Stimulated activated naive CD8-positive, alpha-beta T cell treated with anti-CD3 and anti-CD28 coated beads, Interleukin-15, amount 100 ng/mL, for 72 hours (primary cell): ENCODE measurements at regions not wholly inside any gene's neighbourhood (a gene's known extent, or its start where the extent isn't known, plus 50 kb on each side); places are given as distances from the start of the nearest gene placed in this dataset.

Source experiments
- ATAC-seq: fragments of 150-1000 bp; cut with Tn5 transposase; 2 replicates; pipeline ENCODE4 v1.10.0; 2021; ENCODE audit warnings: mild to moderate bottlenecking, moderate library complexity
- DNase-seq, 2 donors: peaks; one replicate each; pipeline ENCODE4 v3.0.0; 2021 to 2022
- H3K27ac Mint-ChIP-seq, 2 donors: one replicate each; pipeline ENCODE4 v1.8.0; 2022; ENCODE audit warnings: mild to moderate bottlenecking in 2 of 2, mixed read lengths in 2 of 2, moderate library complexity in 2 of 2
- H3K27me3 Mint-ChIP-seq: one replicate; pipeline ENCODE4 v1.8.0; 2022; ENCODE audit warnings: mixed read lengths
- H3K4me1 Mint-ChIP-seq: one replicate; pipeline ENCODE4 v1.8.0; 2022; ENCODE audit warnings: mild to moderate bottlenecking, mixed read lengths
- H3K4me3 Mint-ChIP-seq, 2 donors: one replicate each; pipeline ENCODE4 v1.8.0; 2022; ENCODE audit warnings: mild to moderate bottlenecking in 2 of 2, mixed read lengths in 2 of 2, moderate library complexity in 1 of 2
- H3K9me3 Mint-ChIP-seq, 2 donors: one replicate each; pipeline ENCODE4 v1.8.0; 2022; ENCODE audit warnings: mixed read lengths in 2 of 2

DNA sequence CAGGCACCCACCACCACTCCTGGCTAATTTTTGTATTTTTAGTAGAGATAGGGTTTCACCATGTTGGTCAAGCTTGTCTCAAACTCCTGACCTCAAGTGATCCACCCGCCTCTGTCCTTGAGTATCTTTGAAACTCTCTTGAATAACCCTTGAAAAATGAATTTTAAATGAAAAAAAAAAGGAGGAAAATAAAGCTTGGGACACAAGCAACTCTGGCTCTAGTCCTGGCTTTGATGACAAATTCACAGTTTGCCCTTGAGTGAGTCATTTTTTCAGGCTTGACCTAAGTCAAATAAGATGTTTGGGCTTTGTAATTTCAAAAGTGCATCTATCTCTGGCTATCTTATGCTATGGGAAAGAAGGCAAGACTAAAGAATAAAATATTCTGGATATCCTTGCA lies 79.0 kb upstream of the TRIB2 start:
- peaks cover 0 to 5% of the 10 kb centered on the region in 2 donors for H3K9me3 Mint-ChIP-seq
- no peak for ATAC-seq
- peaks cover 23% of the 10 kb centered on the region for H3K4me1 Mint-ChIP-seq
- no peak for DNase-seq
- no peaks in the 10 kb centered on the region for H3K27me3 Mint-ChIP-seq
- H3K4me3 Mint-ChIP-seq = no peak overlapping the region
- H3K27ac Mint-ChIP-seq = no peak overlapping the region

DNA sequence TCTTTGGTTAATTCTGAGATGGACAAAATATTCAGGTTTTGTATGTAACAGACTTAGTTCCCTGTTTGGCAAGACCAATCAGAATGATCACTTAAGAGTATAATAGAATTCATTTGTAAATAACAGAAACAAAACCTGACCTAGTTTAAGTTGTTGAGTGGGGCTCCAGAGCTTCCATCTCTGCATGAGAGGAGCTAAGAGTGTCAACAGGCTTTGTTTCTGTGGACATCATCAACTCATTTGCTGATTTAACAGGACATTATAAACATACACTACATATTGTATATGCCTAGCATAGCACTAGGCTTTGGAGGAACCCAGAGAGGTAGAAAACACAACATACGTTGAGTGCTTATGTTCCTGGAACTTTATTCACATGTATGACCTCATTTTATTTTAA lies 75.3 kb upstream of the TRIB2 start:
- ATAC-seq = no peak

DNA sequence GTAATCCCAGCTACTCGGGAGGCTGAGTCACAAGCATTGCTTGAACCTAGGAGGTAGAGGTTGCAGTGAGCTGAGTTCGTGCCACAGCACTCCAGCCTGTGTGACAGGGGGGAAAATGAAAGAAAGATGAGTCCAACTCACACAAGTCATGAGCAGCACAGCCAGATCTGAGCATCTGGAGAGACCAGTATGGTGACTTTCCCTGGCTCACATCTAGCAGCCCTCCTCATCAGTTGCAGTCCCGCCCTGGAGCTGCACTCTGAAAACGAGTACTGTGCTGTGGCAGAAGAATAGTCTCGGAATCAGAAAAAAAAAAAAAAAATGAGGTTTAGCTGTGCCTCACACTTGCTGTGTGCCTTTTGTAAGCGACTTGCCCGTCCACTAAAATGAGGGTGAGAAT lies 74.4 kb upstream of the TRIB2 start:
- DNase-seq = no peak
- peak overlapping the region in 1 of 2 donors; percentile 19 for H3K27ac Mint-ChIP-seq
- H3K27me3 Mint-ChIP-seq = no peaks in the 10 kb centered on the region
- peaks cover 9 to 25% of the 10 kb centered on the region in 2 donors for H3K9me3 Mint-ChIP-seq
- no peak overlapping the region for H3K4me3 Mint-ChIP-seq
- no peak for ATAC-seq
- H3K4me1 Mint-ChIP-seq = peaks cover 9% of the 10 kb centered on the region

More for the DNA sequence above, 75.3 kb upstream of the TRIB2 start:
- no peak for DNase-seq
- Mint-ChIP-seq H3K4me1 (peaks cover 18% of the 10 kb centered on the region), H3K27me3 (no peaks in the 10 kb centered on the region), H3K27ac (no peak overlapping the region), H3K4me3 (no peak overlapping the region), H3K9me3 (peaks cover 5 to 18% of the 10 kb centered on the region in 2 donors)

DNA sequence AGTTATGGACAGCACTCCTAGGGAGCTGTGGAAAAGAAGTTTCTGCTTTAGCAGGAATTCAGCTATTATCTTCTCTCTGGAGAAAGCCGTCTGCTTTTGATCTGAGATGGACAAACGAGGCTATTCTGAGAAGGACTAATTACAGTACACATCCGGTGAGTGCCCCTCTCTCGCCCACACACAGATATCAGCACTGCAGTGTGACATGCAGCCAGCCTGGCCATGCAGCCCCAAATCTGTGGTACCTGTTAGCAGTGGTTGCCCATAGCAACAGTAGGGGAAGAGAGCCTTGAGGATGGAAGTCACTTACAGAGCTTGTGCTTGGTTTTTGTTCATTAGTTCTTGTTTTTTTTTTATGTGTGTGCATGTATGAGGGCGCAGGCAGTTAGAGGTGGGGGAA lies 73.9 kb upstream of the TRIB2 start:
- no peak for DNase-seq

DNA sequence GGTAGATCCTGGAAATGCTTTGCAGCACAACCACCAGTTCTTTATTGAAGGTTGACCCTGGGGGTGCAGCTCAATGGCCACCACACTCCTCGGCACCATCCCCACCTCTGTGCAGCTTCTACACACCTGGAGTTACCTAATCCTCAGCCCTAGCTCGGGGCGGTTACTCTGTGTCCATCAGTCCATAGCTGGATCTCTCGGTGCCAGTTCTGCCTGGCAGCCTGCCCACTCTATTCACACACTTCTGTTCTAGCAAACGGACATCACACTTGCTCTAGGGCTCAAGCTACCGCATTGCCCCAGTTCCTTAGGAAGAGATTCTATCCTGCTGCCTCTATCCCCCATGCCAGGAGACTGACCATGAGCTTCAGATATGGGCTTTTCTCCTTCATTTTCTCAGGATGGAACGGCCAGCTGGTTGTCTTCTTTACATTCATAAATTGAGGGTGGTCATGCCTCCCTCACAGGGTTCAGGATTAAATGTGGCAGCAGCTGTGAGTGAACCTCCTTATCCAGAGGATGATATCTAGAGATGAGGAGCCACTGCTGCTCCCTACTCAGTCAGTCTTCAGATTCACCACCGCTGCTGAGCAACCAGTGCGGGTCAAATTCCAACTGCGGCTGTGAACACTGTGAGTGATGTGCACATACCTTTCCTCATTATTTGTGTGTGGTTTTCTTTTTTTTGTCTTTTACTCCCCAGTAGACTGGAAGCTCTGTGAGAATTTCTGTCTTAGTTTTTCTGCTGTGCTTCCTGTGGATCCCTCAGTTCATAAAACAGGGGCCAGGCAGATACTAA lies 66.9 kb upstream of the TRIB2 start:
- no peaks in the 10 kb centered on the region for H3K4me1 Mint-ChIP-seq
- ATAC-seq (no peak), DNase-seq (no peak)
- H3K27ac Mint-ChIP-seq = no peak overlapping the region
- H3K4me3 Mint-ChIP-seq = no peak overlapping the region
- H3K9me3 Mint-ChIP-seq = peaks cover 4 to 17% of the 10 kb centered on the region in 2 donors
- no peaks in the 10 kb centered on the region for H3K27me3 Mint-ChIP-seq

More for the DNA sequence above, 73.9 kb upstream of the TRIB2 start:
- Mint-ChIP-seq H3K4me3 (no peak overlapping the region), H3K27ac (no peak overlapping the region), H3K27me3 (no peaks in the 10 kb centered on the region), H3K4me1 (peaks cover 8% of the 10 kb centered on the region), H3K9me3 (peaks cover 9 to 25% of the 10 kb centered on the region in 2 donors)
- no peak for ATAC-seq

DNA sequence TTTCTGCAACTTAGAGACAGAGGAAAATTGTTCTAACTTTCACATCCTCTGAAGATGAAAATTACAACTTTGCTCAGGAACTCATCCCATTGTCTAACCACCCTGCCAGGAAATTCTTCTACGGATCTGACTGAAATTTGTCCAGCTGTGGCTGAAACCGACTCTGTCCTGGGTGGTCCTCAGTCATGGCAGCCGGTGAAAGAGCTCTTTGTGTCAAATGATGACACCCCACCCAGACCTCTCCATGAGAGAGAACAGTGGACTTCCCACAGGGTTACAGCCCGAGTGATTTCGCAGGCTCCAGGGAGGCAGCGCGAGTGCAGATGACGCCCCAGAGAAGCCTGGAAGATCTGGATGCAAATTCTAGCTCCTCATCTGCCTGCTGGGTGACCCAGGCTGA lies 65.1 kb upstream of the TRIB2 start:
- no peaks in the 10 kb centered on the region for H3K4me1 Mint-ChIP-seq
- H3K27me3 Mint-ChIP-seq = no peaks in the 10 kb centered on the region
- no peak for ATAC-seq
- H3K27ac Mint-ChIP-seq = no peak overlapping the region
- no peak overlapping the region for H3K4me3 Mint-ChIP-seq
- DNase-seq = no peak
- H3K9me3 Mint-ChIP-seq = peaks cover 4 to 5% of the 10 kb centered on the region in 2 donors

DNA sequence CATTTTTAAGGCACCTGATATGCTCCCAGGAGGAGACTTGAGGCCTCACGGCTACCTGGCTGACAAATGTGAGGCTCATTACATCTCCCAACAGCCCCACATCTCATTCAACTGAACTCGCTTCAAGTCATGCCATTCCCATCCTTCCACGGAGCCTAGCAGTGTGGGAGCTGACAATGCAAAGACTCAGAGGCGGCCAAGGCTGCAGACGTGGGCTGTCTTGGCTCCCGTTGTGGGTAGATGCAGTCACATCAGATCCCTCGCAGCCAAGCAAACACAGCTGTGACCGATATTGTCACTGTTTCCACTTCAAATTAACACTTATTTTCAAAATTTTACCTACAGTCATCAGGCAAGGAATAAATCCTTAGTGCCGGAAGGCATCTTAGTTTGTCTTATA lies 64.0 kb upstream of the TRIB2 start:
- DNase-seq (no peak), ATAC-seq (no peak)
- Mint-ChIP-seq H3K4me1 (peaks cover 3% of the 10 kb centered on the region), H3K9me3 (no peaks in the 10 kb centered on the region), H3K27me3 (no peaks in the 10 kb centered on the region), H3K4me3 (no peak overlapping the region), H3K27ac (no peak overlapping the region)

DNA sequence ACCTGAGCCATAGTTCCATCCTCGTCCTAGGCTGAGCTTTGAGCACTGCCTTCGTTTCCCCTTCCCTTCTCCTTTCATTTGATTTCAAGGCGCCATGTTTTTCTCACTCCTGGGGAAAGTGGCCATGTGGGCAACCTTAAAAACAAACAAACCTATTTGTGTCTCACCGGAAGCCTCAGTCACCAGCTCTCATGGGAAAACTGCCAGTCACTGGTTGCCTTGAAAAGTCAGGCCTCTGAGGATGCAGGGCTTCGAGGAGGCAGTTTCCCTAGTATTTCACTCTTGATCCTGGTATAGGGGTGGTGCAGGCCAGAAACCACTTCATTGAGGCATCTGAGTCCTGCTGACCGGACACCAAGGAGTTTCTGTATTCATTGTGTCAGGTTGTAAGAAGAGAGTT lies 59.2 kb upstream of the TRIB2 start:
- H3K9me3 Mint-ChIP-seq = peaks cover 0 to 7% of the 10 kb centered on the region in 2 donors
- no peak overlapping the region for H3K4me3 Mint-ChIP-seq
- H3K27ac Mint-ChIP-seq = no peak overlapping the region
- ATAC-seq = no peak
- H3K4me1 Mint-ChIP-seq = peaks cover 12% of the 10 kb centered on the region
- DNase-seq = no peak
- no peaks in the 10 kb centered on the region for H3K27me3 Mint-ChIP-seq

DNA sequence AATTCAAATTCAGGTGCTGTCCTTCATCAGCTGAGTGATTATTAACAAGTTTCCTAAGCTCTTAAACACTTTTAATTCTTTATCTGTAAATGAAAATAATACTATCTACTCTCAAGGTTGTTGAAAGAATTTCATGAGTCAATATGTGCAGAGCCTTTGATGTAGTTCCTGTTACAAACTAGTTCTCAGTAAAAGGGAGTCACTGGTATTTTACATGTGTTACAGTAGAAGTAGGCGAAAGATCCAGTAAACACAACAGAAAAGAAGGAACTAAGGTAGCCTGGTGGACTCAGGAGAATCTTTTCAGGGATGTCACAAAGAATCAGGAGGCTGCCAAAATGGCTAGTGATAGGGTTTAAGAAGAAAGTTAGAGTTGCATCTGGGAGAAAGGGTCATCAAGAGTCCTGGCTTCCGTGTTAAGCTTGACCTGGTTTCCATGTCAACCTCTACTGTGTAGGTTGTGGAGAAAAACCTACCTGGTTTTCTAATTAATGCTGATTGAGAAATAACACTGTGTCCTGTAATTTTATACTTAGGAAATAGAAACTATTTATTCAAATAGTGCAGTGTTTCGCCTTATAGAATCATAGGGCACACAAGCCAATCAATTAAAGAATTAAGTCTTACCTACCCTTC lies 58.3 kb upstream of the TRIB2 start:
- Mint-ChIP-seq H3K27me3 (no peaks in the 10 kb centered on the region), H3K27ac (no peak overlapping the region), H3K4me1 (peaks cover 12% of the 10 kb centered on the region), H3K9me3 (peaks cover 0 to 7% of the 10 kb centered on the region in 2 donors), H3K4me3 (no peak overlapping the region)
- ATAC-seq (no peak), DNase-seq (no peak)

DNA sequence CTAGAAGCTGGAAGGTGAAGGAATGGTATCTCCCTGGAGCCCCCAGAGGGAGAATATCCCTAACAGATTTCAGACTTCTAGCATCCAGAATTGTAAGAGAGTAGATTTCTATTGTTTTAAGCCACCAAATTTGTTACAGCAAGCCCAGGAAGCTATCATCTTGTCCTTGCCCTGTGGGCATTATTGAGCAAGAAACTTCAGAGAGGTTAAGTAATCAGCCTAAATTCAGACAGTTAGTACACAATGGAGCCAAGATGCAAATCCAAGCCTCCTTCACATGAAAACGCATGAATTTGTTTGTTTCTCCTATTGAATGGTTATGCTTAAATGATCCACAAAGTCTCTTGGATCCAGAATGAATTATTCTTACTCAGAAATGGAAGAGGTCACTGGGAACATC lies 55.2 kb upstream of the TRIB2 start:
- no peak for ATAC-seq
- no peak for DNase-seq
- Mint-ChIP-seq H3K4me3 (no peak overlapping the region), H3K27ac (no peak overlapping the region), H3K9me3 (peaks cover 14 to 23% of the 10 kb centered on the region in 2 donors), H3K4me1 (peaks cover 12% of the 10 kb centered on the region), H3K27me3 (no peaks in the 10 kb centered on the region)

DNA sequence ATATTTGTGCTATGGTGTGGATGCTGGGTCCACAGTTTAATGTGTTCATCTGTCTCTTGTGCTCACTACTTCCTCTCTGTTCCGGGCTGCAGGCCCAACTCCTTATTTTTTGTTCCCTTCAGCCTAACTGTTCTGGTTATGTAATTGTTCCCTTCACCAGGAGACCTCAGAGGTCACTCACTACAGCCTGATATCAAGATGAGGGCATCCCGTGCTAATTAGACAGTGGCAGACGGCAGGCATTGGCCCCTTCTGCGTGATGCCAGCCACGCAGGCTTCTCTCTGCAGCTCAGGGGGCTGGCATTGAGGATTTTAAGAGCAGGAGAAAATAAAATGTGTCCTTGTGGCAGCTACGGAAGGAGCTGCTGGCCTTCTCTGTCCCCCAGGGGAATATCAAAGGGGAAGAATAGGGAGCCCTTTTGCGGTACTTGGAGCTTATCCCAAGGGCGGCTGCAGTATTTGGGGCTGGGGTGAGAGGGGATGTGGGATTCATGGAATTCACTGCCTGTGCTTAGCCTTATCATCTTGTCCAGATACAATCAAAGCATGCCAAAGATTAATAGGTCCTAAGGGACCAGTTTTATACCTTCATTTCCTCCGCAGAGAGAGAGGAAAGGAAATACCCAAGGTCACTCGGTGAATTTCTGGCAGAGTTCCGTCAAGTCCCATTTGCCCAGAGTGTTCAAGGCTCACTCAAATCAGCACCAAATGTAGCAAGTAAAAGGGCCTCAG lies 53.3 kb upstream of the TRIB2 start:
- Mint-ChIP-seq H3K9me3 (peaks cover 19 to 24% of the 10 kb centered on the region in 2 donors), H3K27me3 (no peaks in the 10 kb centered on the region)

DNA sequence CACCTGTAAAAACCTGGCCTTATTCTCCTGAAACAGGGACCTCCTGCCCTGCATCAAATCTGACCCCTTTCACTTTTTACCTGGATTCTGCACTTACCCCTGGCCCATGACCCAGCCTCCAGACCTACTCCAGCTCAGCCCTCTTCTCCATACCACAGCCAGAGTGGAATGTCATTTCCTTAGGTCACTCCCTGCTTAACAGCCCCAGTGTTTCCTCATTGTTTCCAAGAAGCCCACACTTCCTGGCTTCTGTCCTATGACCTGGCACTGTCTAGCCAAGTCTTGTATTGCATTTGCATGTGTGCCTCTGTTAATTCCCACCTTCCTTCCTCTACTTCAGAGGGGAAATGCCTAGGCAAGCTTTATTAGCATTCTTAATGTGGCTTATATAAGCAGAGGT lies 51.4 kb upstream of the TRIB2 start:
- no peak for DNase-seq

More for the DNA sequence above, 53.3 kb upstream of the TRIB2 start:
- Mint-ChIP-seq H3K4me3 (no peak overlapping the region), H3K4me1 (peaks cover 2% of the 10 kb centered on the region), H3K27ac (no peak overlapping the region)
- no peak for ATAC-seq
- DNase-seq = no peak

DNA sequence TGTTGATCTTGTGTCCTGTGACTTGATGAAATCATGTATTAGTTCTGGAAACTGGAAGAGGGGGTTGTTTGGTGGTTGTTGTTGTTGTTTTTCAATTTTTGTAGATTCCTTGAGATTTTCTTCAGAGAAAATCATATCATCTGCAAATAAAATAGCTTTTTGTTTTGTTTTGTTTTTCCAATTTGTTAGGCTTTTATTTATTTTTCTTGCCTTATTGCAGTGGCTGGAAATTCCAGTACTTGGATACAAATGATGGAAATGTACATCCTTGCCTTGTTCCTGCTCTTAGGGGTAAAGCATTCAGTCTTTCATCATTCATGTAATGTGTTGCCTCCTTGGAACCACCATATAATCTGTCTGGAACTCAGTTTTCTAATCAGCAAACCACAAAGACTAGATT lies 50.3 kb upstream of the TRIB2 start:
- no peak for DNase-seq
- peaks cover 18 to 19% of the 10 kb centered on the region in 2 donors for H3K9me3 Mint-ChIP-seq
- H3K27me3 Mint-ChIP-seq = no peaks in the 10 kb centered on the region
- no peaks in the 10 kb centered on the region for H3K4me1 Mint-ChIP-seq
- no peak overlapping the region for H3K4me3 Mint-ChIP-seq
- H3K27ac Mint-ChIP-seq = no peak overlapping the region
- ATAC-seq = no peak

More for the DNA sequence above, 51.4 kb upstream of the TRIB2 start:
- no peak overlapping the region for H3K27ac Mint-ChIP-seq
- H3K9me3 Mint-ChIP-seq = peaks cover 18 to 19% of the 10 kb centered on the region in 2 donors
- no peaks in the 10 kb centered on the region for H3K27me3 Mint-ChIP-seq
- ATAC-seq = no peak
- no peaks in the 10 kb centered on the region for H3K4me1 Mint-ChIP-seq
- H3K4me3 Mint-ChIP-seq = no peak overlapping the region
